Lower leg skin (tissue), 4 donors: ENCODE measurements at regions not wholly inside any gene's neighbourhood (a gene's known extent, or its start where the extent isn't known, plus 50 kb on each side); places are given as distances from the start of the nearest gene placed in this dataset.

Source experiments
- DNase-seq, 2 donors: peaks; one replicate each; pipeline ENCODE4 v3.0.0-alpha.2; 2019; ENCODE audit warnings: low spot score in 2 of 2
- H3K4me3 ChIP-seq: fragments of 200-600 bp; sonication (generic); 2 replicates; pipeline ENCODE4 v1.5.1; 2017; ENCODE audit warnings: mild to moderate bottlenecking, low read depth; ENCODE audit not compliant: poor library complexity, severe bottlenecking
- CTCF ChIP-seq, 3 donors: fragments of 450-650 bp; IDR thresholded peaks; one replicate each; pipeline ENCODE4 v1.5.1; 2016; ENCODE audit warnings: antibody characterized with exemption in 3 of 3, mild to moderate bottlenecking in 3 of 3, moderate library complexity in 2 of 3
- POLR2A ChIP-seq, 2 donors: fragments of 450-650 bp; IDR thresholded peaks; one replicate each; pipeline ENCODE4 v1.6.1; 2016 to 2017; ENCODE audit warnings: antibody characterized with exemption in 2 of 2, mild to moderate bottlenecking in 1 of 2, moderate library complexity in 1 of 2
- WGBS, 2 donors: methylation state at CpG; one replicate each; pipeline ENCODE4 v1.1.5; 2018; 5-methylcytosine and 5-hydroxymethylcytosine counted together
- intact Hi-C: fragments of 100-400 bp; cut with DNase I; formaldehyde crosslinking; loops from one replicate; pipeline ENCODE4 v1.15.0; 2023; ENCODE audit warnings: low total_unique reads

DNA sequence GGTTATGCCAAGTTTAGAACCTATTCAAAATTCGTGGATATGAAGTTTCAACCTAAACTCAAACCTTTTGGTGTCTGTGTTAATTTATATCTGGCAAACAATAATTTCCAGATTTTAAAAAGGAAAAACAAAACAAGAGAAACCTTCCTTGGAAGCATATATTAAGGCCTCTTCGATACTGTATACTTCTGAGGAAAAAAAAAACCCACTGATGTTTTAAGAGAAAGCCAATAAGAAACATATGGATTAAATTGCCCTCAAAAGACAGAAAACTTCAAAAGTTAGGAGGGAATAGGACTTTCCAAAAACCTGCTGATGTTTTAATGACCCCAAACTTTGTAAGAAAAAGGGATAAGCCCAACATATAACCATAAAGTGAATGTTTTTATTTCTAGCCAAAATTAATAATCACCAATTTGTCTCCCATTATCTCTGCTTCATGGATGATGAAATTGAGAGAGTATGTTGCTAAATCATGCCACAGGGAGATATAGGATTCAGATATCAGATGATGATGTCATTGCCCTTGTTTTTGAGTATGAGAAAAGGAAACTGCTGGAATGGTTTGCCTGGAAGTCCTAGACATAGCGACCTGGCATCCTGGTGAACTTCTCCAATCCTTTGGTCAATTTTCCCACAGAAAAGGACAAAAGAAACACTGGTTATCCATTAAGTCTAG, 423.9 kb downstream of the DMRT2 start:
- H3K4me3 ChIP-seq = no peak overlapping the region
- no peak for DNase-seq
- 44% methylated on average over 3 of the region's 3 CpGs for WGBS, 2 donors
- TF ChIP-seq CTCF (IDR thresholded peaks at IDR 0.05) (no peak), POLR2A (IDR thresholded peaks at IDR 0.05) (no peak)
- intact Hi-C loops = no loop called here

GRCh38 chr9:1474671-1475070, 424.5 kb downstream of the DMRT2 start:
- no peak overlapping the region for H3K4me3 ChIP-seq
- TF ChIP-seq POLR2A (IDR thresholded peaks at IDR 0.05) (no peak), CTCF (IDR thresholded peaks at IDR 0.05) (no peak)
- 44 to 60% methylated on average over 1 of the region's 1 CpG for WGBS, 2 donors
- DNase-seq = no peak
- intact Hi-C loops = no loop called here

DNA sequence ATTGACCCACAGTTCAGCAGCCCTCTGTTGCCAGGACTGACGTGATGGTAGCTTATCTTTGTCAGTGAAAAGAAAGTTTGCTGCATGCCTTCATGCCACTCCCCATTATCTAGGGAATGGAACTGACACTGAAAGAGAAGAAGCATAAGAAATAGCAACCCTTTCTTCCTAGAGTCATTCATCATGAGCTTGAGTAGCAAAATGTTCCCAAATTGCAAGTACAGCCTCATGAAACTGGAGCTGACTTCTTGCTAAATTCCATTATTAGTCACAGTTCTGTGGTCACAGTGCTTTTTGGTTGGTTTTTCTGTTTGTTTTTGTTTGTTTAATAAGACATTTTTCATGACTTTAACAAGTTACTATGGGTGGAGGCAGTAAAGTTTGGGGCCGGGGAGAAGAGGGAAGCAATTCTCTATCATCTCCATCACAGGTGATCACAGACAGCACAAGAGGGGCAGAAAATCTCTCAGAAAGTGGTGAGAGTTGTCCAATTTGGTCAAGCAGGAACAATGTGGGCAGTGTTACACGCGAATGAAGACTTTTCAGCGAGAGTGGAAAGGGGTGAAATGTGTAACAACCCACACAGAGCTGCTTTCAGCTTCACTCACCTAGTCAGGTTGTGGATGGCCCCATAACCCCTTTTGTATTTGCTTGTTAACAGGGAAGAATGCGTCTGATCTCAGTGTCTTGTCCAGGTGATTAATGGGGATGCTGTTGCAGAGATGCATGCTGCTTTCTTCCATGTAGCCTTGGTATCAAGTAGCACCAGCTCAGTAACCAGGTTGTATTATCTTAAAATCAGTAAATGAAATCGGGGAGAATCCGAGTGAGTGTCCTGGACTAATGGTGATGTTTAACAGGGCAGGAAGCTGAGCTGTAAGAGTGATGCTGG, 440.4 kb downstream of the DMRT2 start:
- TF ChIP-seq POLR2A (IDR thresholded peaks at IDR 0.05) (no peak), CTCF (IDR thresholded peaks at IDR 0.05) (no peak)
- H3K4me3 ChIP-seq = no peak overlapping the region
- DNase-seq = no peak
- WGBS, 2 donors = 54 to 67% methylated on average over 8 of the region's 8 CpGs
- intact Hi-C loops = no loop called here

GRCh38 chr9:1492156-1492555, 442.0 kb downstream of the DMRT2 start:
- no peak for TF ChIP-seq CTCF (IDR thresholded peaks at IDR 0.05)
- no peak for TF ChIP-seq POLR2A (IDR thresholded peaks at IDR 0.05)
- intact Hi-C loops = no loop called here
- WGBS, 2 donors = 63 to 79% methylated on average over 3 of the region's 3 CpGs
- no peak for DNase-seq
- no peak overlapping the region for H3K4me3 ChIP-seq

DNA sequence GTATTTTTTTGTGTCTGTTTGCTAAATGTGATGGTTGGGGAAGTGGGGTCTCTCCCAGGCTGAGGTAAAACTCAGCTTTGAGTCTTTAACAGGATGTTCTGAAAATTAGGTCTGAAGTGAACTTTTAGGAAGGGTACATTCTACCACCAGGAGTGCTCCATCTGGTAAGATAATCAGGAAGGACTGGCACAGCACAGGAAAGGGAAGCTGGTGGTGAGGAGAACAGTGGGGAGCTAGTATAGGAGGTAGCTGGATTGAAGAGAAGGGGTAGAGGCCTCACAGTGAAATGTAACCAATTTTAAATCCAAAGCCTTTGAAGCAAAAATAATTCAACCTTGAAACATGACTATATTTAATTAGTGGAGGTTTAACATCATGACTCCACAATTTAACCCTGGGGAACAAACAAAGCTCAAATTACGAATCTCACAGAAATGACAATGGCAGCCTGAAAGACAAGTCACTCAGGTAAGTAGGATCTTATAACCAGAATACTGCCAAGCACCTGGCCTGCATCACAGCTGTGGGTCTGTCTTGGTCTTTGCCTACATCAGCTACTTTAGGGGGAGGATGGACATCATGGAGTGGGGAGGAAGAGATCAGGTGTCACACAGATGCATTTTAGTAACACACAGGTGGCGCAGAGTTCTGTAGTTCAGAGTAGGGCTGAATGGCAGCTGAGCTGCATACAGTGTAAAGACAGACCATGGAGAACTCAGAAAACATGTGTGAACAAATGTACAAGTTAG, 445.3 kb downstream of the DMRT2 start:
- TF ChIP-seq POLR2A (IDR thresholded peaks at IDR 0.05) (no peak), CTCF (IDR thresholded peaks at IDR 0.05) (no peak)
- no peak for DNase-seq
- H3K4me3 ChIP-seq = no peak overlapping the region
- intact Hi-C loops = no loop called here
- 73 to 87% methylated on average over 2 of the region's 2 CpGs for WGBS, 2 donors
